ENCODE measurements at regions not wholly inside any gene's neighbourhood (a gene's known extent, or its start where the extent isn't known, plus 50 kb on each side); places are given as distances from the start of the nearest gene placed in this dataset.

DNA sequence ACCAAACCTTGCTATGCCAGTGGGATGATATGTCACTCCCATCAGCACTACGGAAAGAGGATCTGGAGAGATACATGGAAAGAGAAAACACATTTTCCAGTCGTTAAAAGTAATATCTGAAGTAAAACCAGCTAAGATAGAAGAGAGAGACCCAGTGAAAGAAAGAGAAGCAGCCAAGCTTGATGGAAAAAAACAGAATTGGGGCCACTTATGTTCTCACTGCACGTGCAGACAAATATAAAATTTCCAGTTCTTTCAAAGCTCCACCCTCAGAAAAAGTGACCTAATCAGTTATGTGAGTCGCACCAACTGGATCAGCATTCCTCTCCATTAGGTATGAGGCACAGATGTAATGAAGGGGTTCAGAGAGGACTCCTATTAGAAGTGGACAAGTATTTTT lies 266.1 kb downstream of the MTERF1 start:
- H2AFZ ChIP-seq (ENCODE audit: low read depth, low read length), result no peak overlapping the region
- H3K27me3 ChIP-seq (ENCODE audit: insufficient read depth, low read depth, low read length), result no peaks in the 10 kb centered on the region
- no peaks in the 10 kb centered on the region for H4K20me1 ChIP-seq (ENCODE audit: insufficient read depth)
- H3K9me2 ChIP-seq (ENCODE audit: insufficient read depth, low read length), result no peaks in the 10 kb centered on the region
- H3K9ac ChIP-seq (ENCODE audit: low read length), result no peak overlapping the region
- no peaks in the 10 kb centered on the region for H3K9me3 ChIP-seq (ENCODE audit: low read length)
- no peaks in the 10 kb centered on the region for H3K36me3 ChIP-seq (ENCODE audit: insufficient read depth, low read length)
- TF ChIP-seq, protein P1, sequence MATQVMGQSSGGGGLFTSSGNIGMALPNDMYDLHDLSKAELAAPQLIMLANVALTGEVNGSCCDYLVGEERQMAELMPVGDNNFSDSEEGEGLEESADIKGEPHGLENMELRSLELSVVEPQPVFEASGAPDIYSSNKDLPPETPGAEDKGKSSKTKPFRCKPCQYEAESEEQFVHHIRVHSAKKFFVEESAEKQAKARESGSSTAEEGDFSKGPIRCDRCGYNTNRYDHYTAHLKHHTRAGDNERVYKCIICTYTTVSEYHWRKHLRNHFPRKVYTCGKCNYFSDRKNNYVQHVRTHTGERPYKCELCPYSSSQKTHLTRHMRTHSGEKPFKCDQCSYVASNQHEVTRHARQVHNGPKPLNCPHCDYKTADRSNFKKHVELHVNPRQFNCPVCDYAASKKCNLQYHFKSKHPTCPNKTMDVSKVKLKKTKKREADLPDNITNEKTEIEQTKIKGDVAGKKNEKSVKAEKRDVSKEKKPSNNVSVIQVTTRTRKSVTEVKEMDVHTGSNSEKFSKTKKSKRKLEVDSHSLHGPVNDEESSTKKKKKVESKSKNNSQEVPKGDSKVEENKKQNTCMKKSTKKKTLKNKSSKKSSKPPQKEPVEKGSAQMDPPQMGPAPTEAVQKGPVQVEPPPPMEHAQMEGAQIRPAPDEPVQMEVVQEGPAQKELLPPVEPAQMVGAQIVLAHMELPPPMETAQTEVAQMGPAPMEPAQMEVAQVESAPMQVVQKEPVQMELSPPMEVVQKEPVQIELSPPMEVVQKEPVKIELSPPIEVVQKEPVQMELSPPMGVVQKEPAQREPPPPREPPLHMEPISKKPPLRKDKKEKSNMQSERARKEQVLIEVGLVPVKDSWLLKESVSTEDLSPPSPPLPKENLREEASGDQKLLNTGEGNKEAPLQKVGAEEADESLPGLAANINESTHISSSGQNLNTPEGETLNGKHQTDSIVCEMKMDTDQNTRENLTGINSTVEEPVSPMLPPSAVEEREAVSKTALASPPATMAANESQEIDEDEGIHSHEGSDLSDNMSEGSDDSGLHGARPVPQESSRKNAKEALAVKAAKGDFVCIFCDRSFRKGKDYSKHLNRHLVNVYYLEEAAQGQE (IDR thresholded peaks at IDR 0.05; ENCODE audit: borderline replicate concordance), result no peak
- TF ChIP-seq TAF1 (IDR thresholded peaks at IDR 0.05; ENCODE audit: low read depth), result no peak
- TF ChIP-seq EP300 (conservative IDR thresholded peaks at IDR 0.05; ENCODE audit: poor library complexity, severe bottlenecking), result no peak
- no peak for TF ChIP-seq SMC3 (conservative IDR thresholded peaks at IDR 0.05; ENCODE audit: poor library complexity)
- no peak for TF ChIP-seq RAD21 (conservative IDR thresholded peaks at IDR 0.05)
- no peak for TF ChIP-seq POLR2AphosphoS5 (IDR thresholded peaks at IDR 0.05)
- TF ChIP-seq MXI1 (conservative IDR thresholded peaks at IDR 0.05; ENCODE audit: poor library complexity, severe bottlenecking), result no peak
- no peak for TF ChIP-seq CTCF (IDR thresholded peaks at IDR 0.05; ENCODE audit: poor library complexity, severe bottlenecking)
- no peak for TF ChIP-seq EZH2 (IDR thresholded peaks at IDR 0.05; ENCODE audit: borderline replicate concordance, insufficient read depth, low read length, poor library complexity, severe bottlenecking)
- no peak overlapping the region for H3K27ac ChIP-seq (ENCODE audit: low read length)
- no peak overlapping the region for H3K4me2 ChIP-seq (ENCODE audit: low read length)
- H3F3A ChIP-seq (ENCODE audit: insufficient read depth, low read length, poor library complexity, severe bottlenecking), result no peaks in the 10 kb centered on the region
- no peak overlapping the region for H3K4me3 ChIP-seq (ENCODE audit: low read length)
- H3K79me2 ChIP-seq (replicated peaks; ENCODE audit: insufficient read depth, low read length), result no peaks in the 10 kb centered on the region

DNA sequence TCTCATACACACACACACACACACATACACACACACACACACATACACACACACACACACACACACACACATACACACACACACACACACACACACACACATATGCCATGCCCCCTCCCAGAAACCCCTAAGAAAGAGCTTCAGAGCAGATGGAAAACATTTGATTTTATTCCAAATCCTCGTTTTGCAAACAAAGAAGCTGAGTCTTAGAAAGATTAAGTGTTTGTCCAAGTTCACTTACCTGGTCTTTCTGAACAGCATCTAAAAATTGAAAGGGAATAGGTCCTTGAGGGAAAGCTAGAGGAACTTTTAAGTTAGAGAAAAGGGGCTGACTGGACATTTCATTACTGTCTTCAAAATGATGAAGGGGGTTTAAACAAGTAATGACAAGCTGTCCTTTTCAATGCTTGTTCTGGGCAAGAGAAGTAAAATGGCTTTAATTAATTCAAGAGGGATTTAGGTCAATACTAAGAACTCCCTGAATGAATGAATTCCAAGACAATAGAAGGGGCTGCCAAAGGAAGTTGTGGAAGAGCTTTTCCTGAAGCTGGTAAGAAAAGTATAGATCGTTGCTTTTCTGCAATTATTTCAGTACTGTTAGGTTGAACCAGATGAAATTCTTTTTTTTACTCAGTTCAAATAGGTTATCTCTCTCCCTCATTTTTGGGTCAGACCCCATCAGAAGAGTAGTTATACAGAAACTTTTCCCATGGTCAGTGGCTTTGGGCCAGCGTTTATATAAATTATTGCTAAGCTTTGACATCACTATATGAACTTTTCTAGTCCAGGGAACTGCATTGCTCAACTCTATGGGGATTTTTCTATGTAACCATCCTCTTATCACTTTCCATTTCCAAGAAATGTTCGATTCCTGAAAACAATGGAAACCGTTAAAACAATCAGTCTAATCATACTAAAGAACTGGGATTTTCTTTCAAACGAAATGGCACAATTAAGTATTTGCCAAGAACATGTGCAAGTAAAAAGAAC lies 261.4 kb downstream of the MTERF1 start:
- Histone ChIP-seq H3K9ac (ENCODE audit: low read length) (no peak overlapping the region), H3K79me2 (replicated peaks; ENCODE audit: insufficient read depth, low read length) (no peaks in the 10 kb centered on the region), H3K27me3 (ENCODE audit: insufficient read depth, low read depth, low read length) (no peaks in the 10 kb centered on the region), H4K20me1 (ENCODE audit: insufficient read depth) (no peaks in the 10 kb centered on the region), H3K9me2 (ENCODE audit: insufficient read depth, low read length) (no peaks in the 10 kb centered on the region), H2AFZ (ENCODE audit: low read depth, low read length) (no peak overlapping the region), H3K4me2 (ENCODE audit: low read length) (no peak overlapping the region), H3K27ac (ENCODE audit: low read length) (no peak overlapping the region), H3F3A (ENCODE audit: insufficient read depth, low read length, poor library complexity, severe bottlenecking) (no peaks in the 10 kb centered on the region), H3K4me3 (ENCODE audit: low read length) (no peak overlapping the region), H3K36me3 (ENCODE audit: insufficient read depth, low read length) (no peaks in the 10 kb centered on the region), H3K9me3 (ENCODE audit: low read length) (no peaks in the 10 kb centered on the region)
- TF ChIP-seq, protein P1 (IDR thresholded peaks at IDR 0.05; ENCODE audit: borderline replicate concordance), result no peak
- TF ChIP-seq EZH2 (IDR thresholded peaks at IDR 0.05; ENCODE audit: borderline replicate concordance, insufficient read depth, low read length, poor library complexity, severe bottlenecking) (no peak), RAD21 (conservative IDR thresholded peaks at IDR 0.05) (no peak), CTCF (IDR thresholded peaks at IDR 0.05; ENCODE audit: poor library complexity, severe bottlenecking) (no peak), SMC3 (conservative IDR thresholded peaks at IDR 0.05; ENCODE audit: poor library complexity) (no peak), POLR2AphosphoS5 (IDR thresholded peaks at IDR 0.05) (no peak), TAF1 (IDR thresholded peaks at IDR 0.05; ENCODE audit: low read depth) (no peak), EP300 (conservative IDR thresholded peaks at IDR 0.05; ENCODE audit: poor library complexity, severe bottlenecking) (no peak), MXI1 (conservative IDR thresholded peaks at IDR 0.05; ENCODE audit: poor library complexity, severe bottlenecking) (no peak)

Measured in neural cell (in vitro differentiated cells).